ENCODE measurements at regions not wholly inside any gene's neighbourhood (a gene's known extent, or its start where the extent isn't known, plus 50 kb on each side); places are given as distances from the start of the nearest gene placed in this dataset.

- no peak for DNase-seq
Observed at GRCh38 chr2:64836566-64836965, 152.6 kb upstream of the SLC1A4 start.

- DNase-seq = no peak
Observed at GRCh38 chr2:64837116-64837731, 152.0 kb upstream of the SLC1A4 start.

GRCh38 chr2:64837925-64838641, 151.1 kb upstream of the SLC1A4 start:
- DNase-seq = no peak

- DNase-seq = no peak
Observed at GRCh38 chr2:64838817-64839216, 150.4 kb upstream of the SLC1A4 start.

GRCh38 chr2:64839844-64840243, 149.4 kb upstream of the SLC1A4 start:
- no peak for DNase-seq

- DNase-seq = no peak
Observed at GRCh38 chr2:64840426-64840881, 148.7 kb upstream of the SLC1A4 start.

- DNase-seq = no peak
Observed at GRCh38 chr2:64841461-64841860, 147.7 kb upstream of the SLC1A4 start.

- DNase-seq = no peak
Observed at GRCh38 chr2:64842030-64842429, 147.2 kb upstream of the SLC1A4 start.

- DNase-seq = no peak
Observed at GRCh38 chr2:64844087-64844486, 145.1 kb upstream of the SLC1A4 start.

GRCh38 chr2:64845273-64845905, 143.8 kb upstream of the SLC1A4 start:
- no peak for DNase-seq

GRCh38 chr2:64846177-64846576, 143.0 kb upstream of the SLC1A4 start:
- no peak for DNase-seq

- DNase-seq = no peak
Observed at GRCh38 chr2:64847930-64848329, 141.3 kb upstream of the SLC1A4 start.

GRCh38 chr2:64848363-64848762, 140.8 kb upstream of the SLC1A4 start:
- no peak for DNase-seq

GRCh38 chr2:64848945-64849344, 140.3 kb upstream of the SLC1A4 start:
- no peak for DNase-seq

GRCh38 chr2:64850642-64851041, 138.6 kb upstream of the SLC1A4 start:
- no peak for DNase-seq

GRCh38 chr2:64852771-64853241, 136.4 kb upstream of the SLC1A4 start:
- no peak for DNase-seq

GRCh38 chr2:64853306-64853705, 135.9 kb upstream of the SLC1A4 start:
- DNase-seq = no peak

GRCh38 chr2:64853894-64854293, 135.3 kb upstream of the SLC1A4 start:
- DNase-seq = no peak

- no peak for DNase-seq
Observed at GRCh38 chr2:64854773-64855237, 134.4 kb upstream of the SLC1A4 start.

- no peak for DNase-seq
Observed at GRCh38 chr2:64857581-64858471, 131.4 kb upstream of the SLC1A4 start.

- DNase-seq = no peak
Observed at GRCh38 chr2:64858541-64859311, 130.5 kb upstream of the SLC1A4 start.

All from activated gamma-delta T cell treated with Interleukin-2 at 50 U/mL for 16 hours (primary cell).